ENCODE measurements at regions not wholly inside any gene's neighbourhood (a gene's known extent, or its start where the extent isn't known, plus 50 kb on each side); places are given as distances from the start of the nearest gene placed in this dataset.
A peak's percentile ranks its signal among the peaks of the same experiment; 100 is the strongest.

GRCh38 chrX:40805404-40805803 is 70.1 kb upstream of the MED14 start:
- H3K27me3 Mint-ChIP-seq (ENCODE audit: low read depth) = no peaks in the 10 kb centered on the region
- H3K4me1 Mint-ChIP-seq = peaks cover 14% of the 10 kb centered on the region
- H3K4me3 Mint-ChIP-seq = no peak overlapping the region
- no peaks in the 10 kb centered on the region; the same call in 1 of the 2 replicates for H3K36me3 Mint-ChIP-seq
- ChIA-PET POLR2A (no interaction called here), CTCF (no interaction called here)
- ATAC-seq = no peak
- H3K9me3 Mint-ChIP-seq = no peaks in the 10 kb centered on the region
- no peak for DNase-seq (ENCODE audit: low spot score)
- H3K27ac Mint-ChIP-seq = no peak overlapping the region
- TF ChIP-seq ERG (CRISPR knock-in tag; IDR thresholded peaks at IDR 0.05) = no peak

- DNase-seq (ENCODE audit: low spot score) (no peak), ATAC-seq (no peak)
- H3K36me3 Mint-ChIP-seq = no peaks in the 10 kb centered on the region; the same call in none of the 2 replicates
- H3K4me3 Mint-ChIP-seq = no peak overlapping the region
- no peaks in the 10 kb centered on the region for H3K27me3 Mint-ChIP-seq (ENCODE audit: low read depth)
- POLR2A ChIA-PET = no interaction called here
- peaks cover 4% of the 10 kb centered on the region; the same call in 1 of the 2 replicates for H3K9me3 Mint-ChIP-seq
- peak overlapping the region; percentile 38; the same call in 1 of the 2 replicates for H3K27ac Mint-ChIP-seq
- TF ChIP-seq USF2 (CRISPR knock-in tag; IDR thresholded peaks at IDR 0.05) = no peak
- no peak for TF ChIP-seq CREB1 (CRISPR knock-in tag; IDR thresholded peaks at IDR 0.05)
- no peak for TF ChIP-seq USF1 (CRISPR knock-in tag; IDR thresholded peaks at IDR 0.05)
- TF ChIP-seq ZNF396 (CRISPR knock-in tag; IDR thresholded peaks at IDR 0.05; ENCODE audit: borderline replicate concordance) = no peak
- TF ChIP-seq ZNF317 (CRISPR knock-in tag; IDR thresholded peaks at IDR 0.05; ENCODE audit: borderline replicate concordance, low read depth) = no peak
- no peak for TF ChIP-seq JAZF1 (CRISPR knock-in tag; IDR thresholded peaks at IDR 0.05)
- no peak for TF ChIP-seq OVOL2 (CRISPR knock-in tag; IDR thresholded peaks at IDR 0.05; ENCODE audit: borderline replicate concordance)
- TF ChIP-seq CTCF (IDR thresholded peaks at IDR 0.05) = no peak
- TF ChIP-seq CREM (CRISPR knock-in tag; IDR thresholded peaks at IDR 0.05) = no peak
- TF ChIP-seq GTF2I (CRISPR knock-in tag; conservative IDR thresholded peaks at IDR 0.05) = no peak
- TF ChIP-seq FOXJ3 (CRISPR knock-in tag; IDR thresholded peaks at IDR 0.05; ENCODE audit: borderline replicate concordance) = no peak
- CTCF ChIA-PET = interaction anchor here (0.8 kb wide), 1 partner anchor 12 kb away, joined by 3 read pairs; no protein-coding TSS in a partner anchor
- H3K4me1 Mint-ChIP-seq = peaks cover 14% of the 10 kb centered on the region
Observed at GRCh38 chrX:40806513-40807220, 71.3 kb upstream of the MED14 start.

- ChIA-PET POLR2A (no interaction called here), CTCF (interaction anchor here (0.8 kb wide), 1 partner anchor 13 kb away, joined by 3 read pairs; no protein-coding TSS in a partner anchor)
- ATAC-seq = no peak
- no peak for DNase-seq (ENCODE audit: low spot score)
- no peaks in the 10 kb centered on the region; the same call in none of the 2 replicates for H3K36me3 Mint-ChIP-seq
- H3K9me3 Mint-ChIP-seq = peaks cover 4% of the 10 kb centered on the region; the same call in 1 of the 2 replicates
- no peak for TF ChIP-seq GABPB1 (CRISPR knock-in tag; IDR thresholded peaks at IDR 0.05)
- no peak for TF ChIP-seq ZBTB21 (CRISPR knock-in tag; IDR thresholded peaks at IDR 0.05; ENCODE audit: borderline replicate concordance)
- TF ChIP-seq MLX (CRISPR knock-in tag; IDR thresholded peaks at IDR 0.05) = no peak
- TF ChIP-seq AFF4 (CRISPR knock-in tag; IDR thresholded peaks at IDR 0.05; ENCODE audit: borderline replicate concordance) = no peak
- no peak for TF ChIP-seq NFYB (CRISPR knock-in tag; conservative IDR thresholded peaks at IDR 0.05; ENCODE audit: low read depth)
- TF ChIP-seq ZNF317 (CRISPR knock-in tag; IDR thresholded peaks at IDR 0.05; ENCODE audit: borderline replicate concordance, low read depth) = no peak
- no peak for TF ChIP-seq SP1 (CRISPR knock-in tag; conservative IDR thresholded peaks at IDR 0.05)
- TF ChIP-seq ZNF416 (CRISPR knock-in tag; IDR thresholded peaks at IDR 0.05) = no peak
- H3K27ac Mint-ChIP-seq = no peak overlapping the region
- no peaks in the 10 kb centered on the region for H3K27me3 Mint-ChIP-seq (ENCODE audit: low read depth)
- H3K4me3 Mint-ChIP-seq = no peak overlapping the region
- H3K4me1 Mint-ChIP-seq = peaks cover 14% of the 10 kb centered on the region
Observed at GRCh38 chrX:40807384-40807783, 72.0 kb upstream of the MED14 start.
